LoVo (cell line): ENCODE measurements at regions not wholly inside any gene's neighbourhood (a gene's known extent, or its start where the extent isn't known, plus 50 kb on each side); places are given as distances from the start of the nearest gene placed in this dataset.

Source experiments
- DNase-seq: peaks from one replicate; pipeline ENCODE4 v3.0.0-alpha.2; 2016; ENCODE audit warnings: low spot score

DNA sequence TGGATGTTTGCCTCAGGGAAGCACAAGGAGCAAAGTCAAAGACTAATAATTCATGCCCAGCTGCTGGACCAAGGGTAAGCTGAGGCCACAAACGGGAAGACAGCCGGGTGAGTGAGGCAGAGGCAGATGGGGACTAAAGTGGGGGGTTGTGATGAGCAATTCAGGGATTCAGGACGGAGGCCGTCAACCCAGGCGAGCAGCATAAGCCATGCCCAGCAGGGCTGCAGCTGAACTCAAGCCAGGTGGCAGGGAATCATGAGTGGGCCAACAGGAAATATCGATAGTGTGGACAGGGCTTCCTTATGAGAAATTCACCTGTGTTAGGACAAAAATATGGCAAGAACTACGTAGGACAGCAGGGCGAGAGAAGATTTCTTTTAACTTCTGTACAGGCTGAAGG is 246.8 kb downstream of the CDC5L start:
- no peak for DNase-seq

- no peak for DNase-seq
These were observed 248.0 kb downstream of the CDC5L start for GRCh38 chr6:44635486-44635885.

DNA sequence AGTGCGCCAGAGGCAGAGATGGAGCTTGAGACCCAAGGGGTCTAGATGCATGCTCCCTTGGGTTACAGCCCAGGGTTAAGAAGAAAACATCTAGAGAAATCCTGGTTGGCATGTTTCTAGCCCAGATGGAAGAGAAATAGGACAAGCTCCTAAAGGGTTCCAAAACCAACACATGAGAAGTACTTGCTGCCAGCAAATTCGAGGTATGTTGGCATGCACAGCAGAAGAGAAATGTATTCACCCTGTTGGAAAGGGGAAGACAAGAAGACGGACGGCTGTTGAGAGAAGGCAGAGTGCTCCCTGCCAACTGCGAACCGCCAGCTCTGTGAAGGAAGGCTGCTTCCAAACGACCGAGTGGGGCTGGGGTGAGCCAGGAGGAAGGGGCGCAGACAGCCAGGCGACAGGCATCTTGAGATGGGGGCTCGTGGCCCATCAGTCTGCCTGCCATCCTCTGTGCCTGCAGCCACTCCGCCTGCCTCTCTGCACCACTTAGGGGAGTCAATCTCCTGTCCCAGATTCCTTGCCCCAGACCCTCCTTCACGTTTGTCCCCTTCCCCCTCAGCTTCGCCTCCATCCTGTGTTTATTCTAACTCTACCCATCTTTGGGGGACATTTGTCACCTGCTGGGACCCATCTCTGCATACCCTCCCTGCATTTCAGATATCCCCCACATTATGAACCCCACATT is 249.2 kb downstream of the CDC5L start:
- no peak for DNase-seq

DNA sequence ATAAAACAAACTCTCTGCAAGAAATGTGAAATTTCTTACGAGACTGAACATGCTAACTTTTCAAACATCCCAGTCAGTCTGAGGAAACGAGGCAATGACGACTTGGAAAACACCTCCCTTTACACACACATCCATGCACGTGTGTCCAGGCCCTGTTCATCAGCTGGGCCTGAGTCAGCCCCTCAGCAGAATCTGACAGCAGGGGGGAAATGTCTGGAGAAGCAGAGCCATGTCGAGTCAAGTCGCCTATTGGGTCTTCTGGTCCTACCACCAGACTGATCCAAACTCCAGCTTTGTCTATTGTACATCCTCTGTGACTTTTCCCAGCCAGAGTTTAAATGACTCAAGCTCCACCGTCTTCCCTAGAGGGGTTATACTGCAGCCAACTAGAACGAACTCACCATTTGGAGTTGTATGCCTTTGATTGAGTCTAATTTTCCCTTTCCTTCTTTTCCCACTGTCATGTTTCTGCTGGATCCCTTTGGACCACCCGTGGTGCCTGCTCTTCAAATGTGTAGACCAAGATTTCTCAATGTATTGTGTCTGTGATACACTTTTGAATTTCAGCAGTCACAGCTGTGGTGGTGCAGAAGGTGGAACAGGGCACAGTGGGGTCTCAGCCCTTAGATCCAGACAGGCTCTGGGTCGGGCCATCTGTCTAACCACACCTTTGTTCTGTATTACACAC is 254.0 kb downstream of the CDC5L start:
- DNase-seq: no peak

- no peak for DNase-seq
These were observed 254.8 kb downstream of the CDC5L start for GRCh38 chr6:44642349-44642748.

GRCh38 chr6:44642870-44643522 is 255.5 kb downstream of the CDC5L start:
- DNase-seq: peak; percentile 18

- no peak for DNase-seq
These were observed 257.8 kb downstream of the CDC5L start for GRCh38 chr6:44645276-44645675.

- no peak for DNase-seq
These were observed 258.8 kb downstream of the CDC5L start for GRCh38 chr6:44646355-44646754.

GRCh38 chr6:44649365-44650025 is 262.0 kb downstream of the CDC5L start:
- DNase-seq: no peak

GRCh38 chr6:44650495-44650894 is 263.0 kb downstream of the CDC5L start:
- no peak for DNase-seq

GRCh38 chr6:44650947-44651346 is 263.4 kb downstream of the CDC5L start:
- DNase-seq: no peak

DNA sequence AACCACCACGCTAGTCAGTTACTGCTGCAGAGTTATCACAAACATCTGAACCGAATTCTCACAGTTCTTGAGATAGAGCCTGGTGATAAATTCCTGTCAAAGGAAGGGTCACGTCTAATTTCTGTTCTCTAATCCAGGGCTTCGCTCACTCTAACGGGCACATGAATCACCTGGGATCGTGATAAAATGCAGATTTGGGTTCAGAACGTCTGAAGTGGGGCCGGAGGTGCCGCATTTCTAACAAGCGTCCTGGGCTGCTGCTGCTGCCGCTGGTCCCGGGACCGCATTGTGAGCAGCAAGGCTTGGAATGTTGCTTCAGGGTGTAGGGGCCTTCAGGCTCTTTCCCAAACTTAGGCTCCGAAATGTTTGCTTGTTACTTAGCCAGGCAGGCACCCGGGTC is 264.1 kb downstream of the CDC5L start:
- no peak for DNase-seq

GRCh38 chr6:44652547-44652946 is 265.0 kb downstream of the CDC5L start:
- no peak for DNase-seq

DNA sequence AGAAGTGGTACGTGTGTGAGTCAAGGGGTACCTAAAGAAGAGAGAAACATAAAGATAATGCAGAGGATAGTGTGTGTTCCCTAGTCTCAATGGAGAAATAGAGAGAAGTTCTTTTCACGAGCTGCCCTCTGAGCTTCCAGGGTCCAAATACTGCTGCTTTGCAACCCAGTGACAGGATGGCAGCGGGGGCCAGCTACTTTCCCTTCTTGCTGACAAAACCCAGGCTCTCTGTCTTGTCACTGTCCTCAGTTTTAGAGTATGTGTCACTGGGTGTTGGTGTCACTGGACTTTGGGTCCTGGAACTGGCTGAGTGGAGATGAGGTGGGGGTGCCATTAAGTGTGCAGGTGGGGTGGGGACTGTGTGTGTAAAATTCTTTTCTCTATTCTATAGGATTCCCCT is 265.6 kb downstream of the CDC5L start:
- no peak for DNase-seq

- DNase-seq: no peak
These were observed 266.3 kb downstream of the CDC5L start for GRCh38 chr6:44653761-44654218.

DNA sequence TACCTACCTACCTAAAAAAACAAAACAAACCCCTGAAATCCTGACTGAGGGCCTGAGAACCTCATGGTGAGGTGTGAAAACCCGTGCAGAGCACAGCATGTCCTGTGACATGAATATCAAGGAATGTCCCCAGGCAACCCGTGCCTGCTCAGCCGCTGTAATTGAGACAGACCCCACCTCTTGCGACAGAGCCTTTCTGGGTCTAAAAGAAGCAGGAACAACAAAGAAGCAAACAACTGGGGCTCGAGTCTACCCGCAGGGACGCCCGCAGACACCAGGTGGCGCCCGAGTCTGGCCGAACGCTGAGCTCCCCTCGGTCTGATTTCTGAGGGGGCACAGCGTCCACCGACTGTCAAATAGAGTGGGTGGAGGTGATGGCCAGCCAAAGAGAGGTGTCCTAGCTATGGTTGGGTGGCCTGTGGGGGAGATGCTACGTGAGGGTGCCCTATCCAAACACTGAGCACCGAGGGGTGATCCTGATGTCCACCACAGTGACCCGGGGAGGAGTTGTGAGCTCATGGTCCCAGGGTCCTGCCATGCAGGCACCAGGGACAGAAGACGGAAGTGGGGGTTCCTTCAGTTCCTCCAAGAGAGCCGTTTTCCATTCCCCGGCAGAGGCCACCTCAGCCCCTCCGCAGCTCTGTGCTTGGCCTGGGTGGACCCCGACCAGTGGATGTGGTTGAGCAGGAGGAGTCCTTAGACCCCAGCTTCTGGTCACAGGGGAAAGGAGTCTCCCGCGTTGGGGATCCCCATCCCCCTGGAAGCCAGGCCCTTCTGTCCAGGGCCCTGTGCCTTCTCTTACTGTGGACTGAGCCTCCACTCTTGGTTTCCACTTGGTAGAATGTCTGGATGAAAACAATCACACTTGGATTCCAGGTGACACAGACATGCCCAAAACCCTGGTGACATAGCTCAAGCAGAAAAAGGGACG is 268.2 kb downstream of the CDC5L start:
- peak; percentile 70 for DNase-seq

- no peak for DNase-seq
These were observed 269.2 kb downstream of the CDC5L start for GRCh38 chr6:44656691-44657090.

DNA sequence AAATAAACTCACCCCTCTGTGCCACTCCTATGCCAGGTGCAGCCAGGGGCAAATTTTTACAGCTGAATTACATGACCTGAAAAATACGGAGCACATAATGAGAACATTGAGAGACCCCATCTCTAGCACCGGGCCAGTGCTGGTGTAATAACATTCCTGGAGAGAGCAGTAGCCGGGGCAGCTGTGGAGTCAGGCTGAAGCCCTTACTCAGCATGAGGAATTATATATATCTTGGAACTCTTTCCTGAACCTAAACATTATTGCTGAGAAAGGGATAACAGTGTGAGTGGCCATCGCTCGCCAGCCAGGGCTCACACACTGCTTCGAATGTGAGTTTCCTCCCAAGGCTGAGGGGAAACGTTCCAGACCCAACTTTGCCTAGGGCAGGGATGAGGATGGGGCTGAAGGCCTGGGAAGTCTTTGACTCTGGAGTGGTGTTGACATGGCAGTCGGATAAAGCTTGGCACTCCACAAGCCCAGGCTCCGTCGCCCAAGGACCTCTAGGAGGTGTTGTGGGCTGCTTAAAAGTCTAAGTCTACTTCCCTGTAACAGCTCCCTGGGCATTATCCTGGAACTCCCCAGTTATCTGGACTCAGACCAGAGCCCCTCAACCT is 269.8 kb downstream of the CDC5L start:
- DNase-seq: no peak

DNA sequence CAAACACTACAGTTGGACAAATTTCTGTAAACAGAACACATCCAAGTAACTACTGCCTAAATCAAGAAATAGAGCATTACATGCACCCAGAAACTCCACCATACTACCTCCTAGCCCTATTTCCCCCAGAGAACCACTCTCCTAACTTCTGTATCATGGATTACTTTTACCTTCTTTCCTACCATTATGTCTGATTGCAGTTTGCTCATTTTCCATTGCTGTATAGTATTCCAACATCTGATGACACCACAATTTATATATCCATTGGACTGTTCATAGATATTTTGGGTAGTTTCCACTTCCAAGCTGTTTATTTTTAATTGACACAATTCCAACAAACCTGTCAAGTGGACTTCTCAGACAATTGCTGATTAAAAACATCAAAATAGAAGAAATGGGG is 271.1 kb downstream of the CDC5L start:
- DNase-seq: no peak

DNA sequence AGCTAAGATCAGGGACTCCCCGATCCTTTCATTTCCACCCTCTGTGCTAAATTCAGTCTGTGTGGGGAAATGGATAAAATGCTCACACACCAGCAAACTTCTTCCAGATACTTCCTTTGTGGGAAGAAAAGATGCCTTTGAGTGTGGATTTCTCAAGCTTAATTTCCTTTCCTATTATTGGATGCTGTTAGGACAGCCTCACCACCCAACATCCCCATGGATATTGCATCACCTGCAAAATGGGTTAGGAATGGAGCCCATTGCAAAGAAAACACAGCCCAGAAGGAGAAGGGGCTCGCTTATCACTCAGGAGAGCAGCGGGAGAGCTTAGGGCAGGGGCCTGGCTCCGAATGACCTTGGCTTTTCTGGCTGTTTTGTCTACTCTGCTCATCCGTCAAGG is 272.2 kb downstream of the CDC5L start:
- no peak for DNase-seq

DNA sequence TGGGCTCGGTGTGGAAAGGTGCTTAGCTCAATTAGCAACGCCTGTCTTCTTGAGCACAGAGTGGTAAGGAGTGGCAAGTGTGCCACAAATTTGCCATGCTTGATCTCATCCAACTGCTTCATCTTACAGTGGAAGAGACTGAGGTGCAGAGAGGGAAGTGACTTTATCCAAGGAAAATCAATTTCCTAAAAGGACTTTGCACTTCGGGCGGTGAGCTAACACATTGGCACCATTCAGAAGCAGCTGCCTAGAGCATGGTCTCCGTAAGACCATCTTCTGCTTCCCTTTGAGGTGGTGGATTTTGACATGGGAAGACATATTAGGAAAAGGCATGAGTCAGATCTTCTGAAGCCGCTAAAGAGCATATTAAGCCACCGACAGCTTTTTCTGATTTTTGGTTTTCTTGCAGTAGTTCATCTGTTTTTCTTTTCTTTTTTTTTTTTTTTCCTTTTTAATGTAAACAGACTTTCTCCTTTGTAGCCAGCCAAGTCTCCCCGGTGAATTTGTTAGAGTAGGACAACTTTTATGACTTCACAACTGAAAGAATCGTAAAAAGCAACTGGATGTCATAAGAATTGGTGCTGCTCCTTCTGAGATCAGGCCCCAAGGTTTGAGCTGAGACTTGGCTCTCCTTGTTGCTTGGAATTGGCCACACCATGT is 273.2 kb downstream of the CDC5L start:
- no peak for DNase-seq
